GM13976 (cell line): ENCODE measurements at regions not wholly inside any gene's neighbourhood (a gene's known extent, or its start where the extent isn't known, plus 50 kb on each side); places are given as distances from the start of the nearest gene placed in this dataset.
A peak's percentile ranks its signal among the peaks of the same experiment; 100 is the strongest.

ENCODE experiments used
- DNase-seq: peaks from one replicate; pipeline ENCODE4 v3.0.0; 2012; ENCODE audit warnings: low spot score
- in situ Hi-C: fragments of 300-500 bp; cut with MboI; formaldehyde crosslinking; loops from one replicate; pipeline ENCODE4 v1.12.0; 2022; ENCODE audit warnings: low sequenced_read_pairs, mixed read lengths, inconsistent platforms; ENCODE audit not compliant: unreplicated experiment
- TF ChIP-seq, protein P1 (sequence below): IDR thresholded peaks from 2 replicates; pipeline ENCODE4 v1.5.1; 2012; ENCODE audit warnings: borderline replicate concordance, mild to moderate bottlenecking; ENCODE audit not compliant: insufficient read depth; ENCODE audit errors: extremely low read depth, missing control alignments, control extremely low read depth

GRCh38 chr11:15327786-15328231 is 213.1 kb downstream of the INSC start:
- TF ChIP-seq, protein P1, sequence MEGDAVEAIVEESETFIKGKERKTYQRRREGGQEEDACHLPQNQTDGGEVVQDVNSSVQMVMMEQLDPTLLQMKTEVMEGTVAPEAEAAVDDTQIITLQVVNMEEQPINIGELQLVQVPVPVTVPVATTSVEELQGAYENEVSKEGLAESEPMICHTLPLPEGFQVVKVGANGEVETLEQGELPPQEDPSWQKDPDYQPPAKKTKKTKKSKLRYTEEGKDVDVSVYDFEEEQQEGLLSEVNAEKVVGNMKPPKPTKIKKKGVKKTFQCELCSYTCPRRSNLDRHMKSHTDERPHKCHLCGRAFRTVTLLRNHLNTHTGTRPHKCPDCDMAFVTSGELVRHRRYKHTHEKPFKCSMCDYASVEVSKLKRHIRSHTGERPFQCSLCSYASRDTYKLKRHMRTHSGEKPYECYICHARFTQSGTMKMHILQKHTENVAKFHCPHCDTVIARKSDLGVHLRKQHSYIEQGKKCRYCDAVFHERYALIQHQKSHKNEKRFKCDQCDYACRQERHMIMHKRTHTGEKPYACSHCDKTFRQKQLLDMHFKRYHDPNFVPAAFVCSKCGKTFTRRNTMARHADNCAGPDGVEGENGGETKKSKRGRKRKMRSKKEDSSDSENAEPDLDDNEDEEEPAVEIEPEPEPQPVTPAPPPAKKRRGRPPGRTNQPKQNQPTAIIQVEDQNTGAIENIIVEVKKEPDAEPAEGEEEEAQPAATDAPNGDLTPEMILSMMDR, result peak; percentile 68
- peak; percentile 25 for DNase-seq
- in situ Hi-C loops, result no loop called here

GRCh38 chr11:15333407-15333806 is 218.7 kb downstream of the INSC start:
- TF ChIP-seq, protein P1, result no peak
- no peak for DNase-seq
- in situ Hi-C loops, result no loop called here

GRCh38 chr11:15334766-15335165 is 220.0 kb downstream of the INSC start:
- TF ChIP-seq, protein P1, result no peak
- in situ Hi-C loops, result no loop called here
- DNase-seq, result no peak

DNA sequence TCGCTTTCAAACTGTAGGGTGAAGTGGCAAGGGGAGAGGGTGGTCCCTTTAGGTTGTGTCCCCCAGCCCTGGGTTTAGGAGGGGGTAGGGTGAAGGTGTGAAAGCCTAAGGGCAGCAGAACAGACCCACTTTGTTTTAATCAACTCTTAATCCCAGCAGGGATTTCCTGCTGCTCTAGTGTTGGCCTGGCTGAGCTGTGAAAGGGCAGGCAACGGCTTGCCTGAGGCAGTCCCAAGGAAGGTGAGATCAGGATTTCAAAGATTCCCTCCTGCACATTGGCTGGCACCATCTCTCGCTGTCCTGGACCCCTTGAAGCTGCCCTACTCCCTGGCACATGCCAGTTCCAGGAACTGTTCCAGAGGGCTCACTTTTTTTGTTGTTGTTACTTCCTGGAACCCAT is 221.3 kb downstream of the INSC start:
- in situ Hi-C loops, result no loop called here
- DNase-seq, result no peak
- TF ChIP-seq, protein P1, result no peak

DNA sequence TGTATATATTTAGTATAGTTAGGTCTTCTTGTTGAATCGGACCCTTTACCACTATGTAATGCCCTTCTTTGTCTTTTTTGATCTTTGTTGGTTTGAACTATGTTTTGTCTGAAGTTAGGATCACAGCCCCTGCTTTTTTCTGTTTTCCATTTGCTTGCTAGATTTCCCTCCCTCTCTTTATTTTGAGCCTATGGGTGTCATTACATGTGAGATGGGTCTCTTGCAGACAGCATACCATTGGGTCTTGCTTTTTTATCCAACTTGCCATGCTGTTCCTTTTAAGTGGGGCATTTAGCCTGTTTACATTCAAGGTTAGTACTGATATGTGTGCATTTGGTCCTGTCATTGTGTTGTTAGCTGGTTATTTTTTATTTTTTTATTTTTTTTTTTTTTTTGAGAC is 224.6 kb downstream of the INSC start:
- no peak for DNase-seq
- in situ Hi-C loops, result no loop called here
- TF ChIP-seq, protein P1, result no peak

- DNase-seq, result no peak
- TF ChIP-seq, protein P1, result no peak
- in situ Hi-C loops, result no loop called here
Measured at GRCh38 chr11:15341587-15341986, 226.9 kb downstream of the INSC start.

DNA sequence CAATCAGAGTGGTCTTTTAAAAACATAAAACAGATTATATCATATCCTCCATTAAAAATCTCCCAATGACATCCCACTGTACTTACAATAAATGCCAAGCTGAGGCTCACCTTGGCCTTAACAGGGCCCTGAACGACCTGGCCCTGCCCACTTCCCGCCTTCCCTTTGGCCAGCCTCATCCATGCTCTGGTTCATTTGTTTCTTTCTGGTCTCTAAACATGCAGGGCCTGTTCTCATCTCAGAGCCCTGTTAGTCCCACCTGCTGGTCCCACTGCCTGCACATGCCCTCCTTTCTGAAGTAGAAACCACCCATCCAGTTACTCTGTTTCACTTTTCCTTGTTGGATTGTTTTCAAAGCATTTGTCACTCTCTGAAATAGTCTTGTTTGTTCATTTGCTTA is 227.4 kb downstream of the INSC start:
- TF ChIP-seq, protein P1, result no peak
- no peak for DNase-seq
- in situ Hi-C loops, result no loop called here
